Neural cell (in vitro differentiated cells): ENCODE measurements at regions not wholly inside any gene's neighbourhood (a gene's known extent, or its start where the extent isn't known, plus 50 kb on each side); places are given as distances from the start of the nearest gene placed in this dataset.

Experiments
- H2AFZ ChIP-seq: fragments of 200-600, 300-800 bp; sonication (generic), shearing (Covaris generic); 2 replicates; pipeline ENCODE4 v1.6.0; 2014; ENCODE audit warnings: low read depth, mild to moderate bottlenecking, antibody characterized with exemption, low read length, moderate library complexity
- H3F3A ChIP-seq: fragments of 200-600 bp; shearing (Covaris generic); 2 replicates; pipeline ENCODE4 v1.6.1; 2016; ENCODE audit warnings: mild to moderate bottlenecking, moderate library complexity, mixed read lengths, antibody characterized with exemption, low read length; ENCODE audit not compliant: insufficient read depth, poor library complexity, severe bottlenecking
- H3K27ac ChIP-seq: fragments of 200-600, 300-800 bp; sonication (generic), shearing (Covaris generic); 2 replicates; pipeline ENCODE4 v1.5.1; 2014; ENCODE audit warnings: mild to moderate bottlenecking, low read length, moderate library complexity
- H3K27me3 ChIP-seq: fragments of 300-800, 200-600 bp; sonication (generic), shearing (Covaris generic); 2 replicates; pipeline ENCODE4 v1.6.0; 2014; ENCODE audit warnings: mild to moderate bottlenecking, low read depth, low read length, moderate library complexity; ENCODE audit not compliant: insufficient read depth
- H3K36me3 ChIP-seq: fragments of 300-800, 200-600 bp; sonication (generic), shearing (Covaris generic); 2 replicates; pipeline ENCODE4 v1.5.1; 2014; ENCODE audit warnings: mild to moderate bottlenecking, antibody characterized with exemption, low read length, moderate library complexity; ENCODE audit not compliant: insufficient read depth
- H3K4me2 ChIP-seq: fragments of 300-800, 200-600 bp; sonication (generic), shearing (Covaris generic); 2 replicates; pipeline ENCODE4 v1.6.0; 2014; ENCODE audit warnings: mild to moderate bottlenecking, low read length
- H3K4me3 ChIP-seq: fragments of 300-800, 200-600 bp; sonication (generic), shearing (Covaris generic); 2 replicates; pipeline ENCODE4 v1.5.1; 2014; ENCODE audit warnings: mild to moderate bottlenecking, low read length, moderate library complexity
- H3K79me2 ChIP-seq: fragments of 200-600 bp; shearing (Covaris generic); replicated peaks from 2 replicates; pipeline ENCODE4 v1.6.0; 2014; ENCODE audit warnings: mild to moderate bottlenecking, low read length, moderate library complexity; ENCODE audit not compliant: insufficient read depth
- H3K9ac ChIP-seq: fragments of 300-800, 200-600 bp; sonication (generic), shearing (Covaris generic); 2 replicates; pipeline ENCODE4 v1.6.1; 2016; ENCODE audit warnings: mild to moderate bottlenecking, low read length, mixed read lengths
- H3K9me2 ChIP-seq: fragments of 200-600 bp; shearing (Covaris generic); 2 replicates; pipeline ENCODE4 v1.6.1; 2016; ENCODE audit warnings: mild to moderate bottlenecking, low read length, mixed read lengths; ENCODE audit not compliant: insufficient read depth
- H3K9me3 ChIP-seq: fragments of 200-600, 300-800 bp; sonication (generic), shearing (Covaris generic); 2 replicates; pipeline ENCODE4 v1.6.1; 2016; ENCODE audit warnings: mild to moderate bottlenecking, mixed run types, low read length, moderate library complexity, mixed read lengths
- H4K20me1 ChIP-seq: fragments of 200-600 bp; shearing (Covaris generic); 2 replicates; pipeline ENCODE4 v1.6.1; 2016; ENCODE audit warnings: mild to moderate bottlenecking, mixed run types; ENCODE audit not compliant: insufficient read depth
- CTCF ChIP-seq: fragments of 450-650 bp; IDR thresholded peaks from 2 replicates; pipeline ENCODE4 v1.5.1; 2014; ENCODE audit warnings: antibody characterized with exemption, mild to moderate bottlenecking, moderate library complexity; ENCODE audit not compliant: poor library complexity, severe bottlenecking
- EP300 ChIP-seq: fragments of 450-650 bp; conservative IDR thresholded peaks from 2 replicates; pipeline ENCODE4 v1.6.1; 2014; ENCODE audit warnings: antibody characterized with exemption, mild to moderate bottlenecking, moderate library complexity; ENCODE audit not compliant: poor library complexity, severe bottlenecking
- EZH2 ChIP-seq: fragments of 200-600, 300-800 bp; shearing (Covaris generic), sonication (generic); IDR thresholded peaks from 2 replicates; pipeline ENCODE4 v1.6.1; 2014; ENCODE audit warnings: antibody characterized with exemption, low read length, borderline replicate concordance, mild to moderate bottlenecking; ENCODE audit not compliant: insufficient read depth, poor library complexity, severe bottlenecking
- MXI1 ChIP-seq: fragments of 450-650 bp; conservative IDR thresholded peaks from 2 replicates; pipeline ENCODE4 v1.6.1; 2014; ENCODE audit warnings: antibody characterized with exemption, mild to moderate bottlenecking; ENCODE audit not compliant: poor library complexity, severe bottlenecking
- POLR2AphosphoS5 ChIP-seq: IDR thresholded peaks from 2 replicates; pipeline ENCODE4 v1.6.1; 2012
- RAD21 ChIP-seq: fragments of 450-650 bp; conservative IDR thresholded peaks from 2 replicates; pipeline ENCODE4 v1.6.1; 2014; ENCODE audit warnings: antibody characterized with exemption, mild to moderate bottlenecking, moderate library complexity
- SMC3 ChIP-seq: fragments of 450-650 bp; conservative IDR thresholded peaks from 2 replicates; pipeline ENCODE4 v1.6.1; 2014; ENCODE audit warnings: antibody characterized with exemption, mild to moderate bottlenecking, moderate library complexity; ENCODE audit not compliant: poor library complexity
- TAF1 ChIP-seq: IDR thresholded peaks from 2 replicates; pipeline ENCODE4 v1.6.1; 2012; ENCODE audit warnings: low read depth
- TF ChIP-seq, protein P1 (sequence below): IDR thresholded peaks from 2 replicates; pipeline ENCODE4 v1.6.1; 2012; ENCODE audit warnings: borderline replicate concordance

DNA sequence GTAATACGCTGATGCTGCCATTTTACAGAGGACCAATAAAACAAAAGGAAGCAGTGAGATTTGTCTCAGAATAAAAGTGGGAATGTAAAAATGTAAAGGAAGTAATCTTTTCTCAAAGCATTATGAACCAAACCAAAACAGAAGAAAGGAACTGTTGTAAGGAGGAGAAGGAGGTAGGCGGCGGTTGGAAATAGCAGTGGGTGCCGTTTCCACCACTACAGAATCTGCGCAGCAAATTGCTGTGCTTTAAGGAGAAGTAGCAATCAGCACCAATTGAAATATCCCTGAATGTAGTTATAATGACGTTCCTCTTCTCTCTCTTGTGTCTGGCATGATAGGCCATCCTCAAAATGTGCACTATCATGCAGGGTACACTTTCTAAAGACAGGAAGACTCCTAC is 455.1 kb upstream of the TLE4 start:
- Histone ChIP-seq H3K9me3 (no peaks in the 10 kb centered on the region), H2AFZ (no peak overlapping the region), H3K79me2 (no peaks in the 10 kb centered on the region), H3F3A (peaks cover 2% of the 10 kb centered on the region), H3K27ac (no peak overlapping the region), H3K27me3 (no peaks in the 10 kb centered on the region), H3K4me2 (no peak overlapping the region), H4K20me1 (no peaks in the 10 kb centered on the region), H3K9me2 (no peaks in the 10 kb centered on the region), H3K9ac (no peak overlapping the region), H3K4me3 (no peak overlapping the region), H3K36me3 (no peaks in the 10 kb centered on the region)
- no peak for TF ChIP-seq POLR2AphosphoS5

GRCh38 chr9:79120533-79120932 is 451.2 kb upstream of the TLE4 start:
- no peaks in the 10 kb centered on the region for H3K9me2 ChIP-seq
- no peak overlapping the region for H3K9ac ChIP-seq
- no peaks in the 10 kb centered on the region for H3F3A ChIP-seq
- H3K79me2 ChIP-seq = no peaks in the 10 kb centered on the region
- H4K20me1 ChIP-seq = no peaks in the 10 kb centered on the region
- no peak overlapping the region for H3K4me2 ChIP-seq
- no peaks in the 10 kb centered on the region for H3K9me3 ChIP-seq
- no peak overlapping the region for H3K27ac ChIP-seq
- no peaks in the 10 kb centered on the region for H3K36me3 ChIP-seq
- no peaks in the 10 kb centered on the region for H3K27me3 ChIP-seq
- H3K4me3 ChIP-seq = no peak overlapping the region
- H2AFZ ChIP-seq = no peak overlapping the region
- no peak for TF ChIP-seq CTCF
- no peak for TF ChIP-seq RAD21
- TF ChIP-seq TAF1 = no peak
- TF ChIP-seq EP300 = no peak
- TF ChIP-seq EZH2 = no peak
- TF ChIP-seq, protein P1, sequence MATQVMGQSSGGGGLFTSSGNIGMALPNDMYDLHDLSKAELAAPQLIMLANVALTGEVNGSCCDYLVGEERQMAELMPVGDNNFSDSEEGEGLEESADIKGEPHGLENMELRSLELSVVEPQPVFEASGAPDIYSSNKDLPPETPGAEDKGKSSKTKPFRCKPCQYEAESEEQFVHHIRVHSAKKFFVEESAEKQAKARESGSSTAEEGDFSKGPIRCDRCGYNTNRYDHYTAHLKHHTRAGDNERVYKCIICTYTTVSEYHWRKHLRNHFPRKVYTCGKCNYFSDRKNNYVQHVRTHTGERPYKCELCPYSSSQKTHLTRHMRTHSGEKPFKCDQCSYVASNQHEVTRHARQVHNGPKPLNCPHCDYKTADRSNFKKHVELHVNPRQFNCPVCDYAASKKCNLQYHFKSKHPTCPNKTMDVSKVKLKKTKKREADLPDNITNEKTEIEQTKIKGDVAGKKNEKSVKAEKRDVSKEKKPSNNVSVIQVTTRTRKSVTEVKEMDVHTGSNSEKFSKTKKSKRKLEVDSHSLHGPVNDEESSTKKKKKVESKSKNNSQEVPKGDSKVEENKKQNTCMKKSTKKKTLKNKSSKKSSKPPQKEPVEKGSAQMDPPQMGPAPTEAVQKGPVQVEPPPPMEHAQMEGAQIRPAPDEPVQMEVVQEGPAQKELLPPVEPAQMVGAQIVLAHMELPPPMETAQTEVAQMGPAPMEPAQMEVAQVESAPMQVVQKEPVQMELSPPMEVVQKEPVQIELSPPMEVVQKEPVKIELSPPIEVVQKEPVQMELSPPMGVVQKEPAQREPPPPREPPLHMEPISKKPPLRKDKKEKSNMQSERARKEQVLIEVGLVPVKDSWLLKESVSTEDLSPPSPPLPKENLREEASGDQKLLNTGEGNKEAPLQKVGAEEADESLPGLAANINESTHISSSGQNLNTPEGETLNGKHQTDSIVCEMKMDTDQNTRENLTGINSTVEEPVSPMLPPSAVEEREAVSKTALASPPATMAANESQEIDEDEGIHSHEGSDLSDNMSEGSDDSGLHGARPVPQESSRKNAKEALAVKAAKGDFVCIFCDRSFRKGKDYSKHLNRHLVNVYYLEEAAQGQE = no peak
- no peak for TF ChIP-seq SMC3
- no peak for TF ChIP-seq MXI1
- no peak for TF ChIP-seq POLR2AphosphoS5

- H3K27me3 ChIP-seq = no peaks in the 10 kb centered on the region
- H3K79me2 ChIP-seq = no peaks in the 10 kb centered on the region
- no peaks in the 10 kb centered on the region for H4K20me1 ChIP-seq
- TF ChIP-seq SMC3 (no peak), TAF1 (no peak), RAD21 (no peak)
- no peaks in the 10 kb centered on the region for H3F3A ChIP-seq
- no peaks in the 10 kb centered on the region for H3K9me3 ChIP-seq
- H3K4me3 ChIP-seq = no peak overlapping the region
- H2AFZ ChIP-seq = no peak overlapping the region
- no peaks in the 10 kb centered on the region for H3K9me2 ChIP-seq
- no peak overlapping the region for H3K9ac ChIP-seq
- no peaks in the 10 kb centered on the region for H3K36me3 ChIP-seq
- H3K27ac ChIP-seq = no peak overlapping the region
- H3K4me2 ChIP-seq = no peak overlapping the region
Measured at GRCh38 chr9:79120941-79121340, 450.8 kb upstream of the TLE4 start.
